Type B pancreatic cell (in vitro differentiated cells): ENCODE measurements at regions not wholly inside any gene's neighbourhood (a gene's known extent, or its start where the extent isn't known, plus 50 kb on each side); places are given as distances from the start of the nearest gene placed in this dataset.

ENCODE experiments used
- DNase-seq: peaks from one replicate; pipeline ENCODE4 v3.0.0; 2021; ENCODE audit warnings: mixed read lengths; ENCODE audit not compliant: unreplicated experiment; ENCODE audit errors: extremely low spot score
- H3K27ac Mint-ChIP-seq: 2 replicates; pipeline ENCODE4 v1.8.0; 2021; ENCODE audit warnings: mild to moderate bottlenecking, mixed read lengths
- H3K27me3 Mint-ChIP-seq: 2 replicates; pipeline ENCODE4 v1.8.0; 2021; ENCODE audit warnings: mixed read lengths
- H3K36me3 Mint-ChIP-seq: 2 replicates; pipeline ENCODE4 v1.8.0; 2021; ENCODE audit warnings: mixed read lengths
- H3K4me1 Mint-ChIP-seq: one replicate; pipeline ENCODE4 v1.8.0; 2021; ENCODE audit warnings: mixed read lengths; ENCODE audit not compliant: unreplicated experiment
- H3K4me3 Mint-ChIP-seq: 2 replicates; pipeline ENCODE4 v1.8.0; 2021; ENCODE audit warnings: mild to moderate bottlenecking, mixed read lengths
- H3K9me3 Mint-ChIP-seq: 2 replicates; pipeline ENCODE4 v1.8.0; 2021; ENCODE audit warnings: mixed read lengths
- CTCF ChIP-seq: fragments of 200-600 bp; sonication (generic); conservative IDR thresholded peaks from 2 replicates; pipeline ENCODE4 v1.5.0; 2021; ENCODE audit warnings: antibody characterized with exemption, mild to moderate bottlenecking

- no peak for DNase-seq
- Mint-ChIP-seq H3K36me3 (no peaks in the 10 kb centered on the region), H3K4me3 (no peak overlapping the region), H3K27me3 (no peaks in the 10 kb centered on the region), H3K4me1 (peaks cover 6% of the 10 kb centered on the region), H3K27ac (no peak overlapping the region), H3K9me3 (no peaks in the 10 kb centered on the region)
- TF ChIP-seq CTCF, result no peak
Observed at GRCh38 chr2:198498048-198498447, 693.7 kb downstream of the PLCL1 start.

- Mint-ChIP-seq H3K9me3 (no peaks in the 10 kb centered on the region), H3K27ac (no peak overlapping the region), H3K27me3 (no peaks in the 10 kb centered on the region), H3K36me3 (no peaks in the 10 kb centered on the region), H3K4me3 (no peak overlapping the region), H3K4me1 (peaks cover 6% of the 10 kb centered on the region)
- no peak for TF ChIP-seq CTCF
- DNase-seq, result no peak
Observed at GRCh38 chr2:198494931-198495330, 690.5 kb downstream of the PLCL1 start.

- no peak for DNase-seq
- no peaks in the 10 kb centered on the region for H3K9me3 Mint-ChIP-seq
- no peaks in the 10 kb centered on the region for H3K4me1 Mint-ChIP-seq
- no peak overlapping the region for H3K27ac Mint-ChIP-seq
- no peak for TF ChIP-seq CTCF
- no peaks in the 10 kb centered on the region for H3K27me3 Mint-ChIP-seq
- H3K36me3 Mint-ChIP-seq, result no peaks in the 10 kb centered on the region
- no peak overlapping the region for H3K4me3 Mint-ChIP-seq
Observed at GRCh38 chr2:198490748-198491147, 686.4 kb downstream of the PLCL1 start.

GRCh38 chr2:198488964-198489363, 684.6 kb downstream of the PLCL1 start:
- Mint-ChIP-seq H3K4me1 (no peaks in the 10 kb centered on the region), H3K9me3 (no peaks in the 10 kb centered on the region), H3K27me3 (no peaks in the 10 kb centered on the region), H3K36me3 (no peaks in the 10 kb centered on the region), H3K27ac (no peak overlapping the region), H3K4me3 (no peak overlapping the region)
- DNase-seq, result no peak
- no peak for TF ChIP-seq CTCF

GRCh38 chr2:198483051-198483450, 678.7 kb downstream of the PLCL1 start:
- no peak for DNase-seq
- Mint-ChIP-seq H3K27me3 (peaks cover 5% of the 10 kb centered on the region), H3K4me1 (peaks cover 6% of the 10 kb centered on the region), H3K4me3 (no peak overlapping the region), H3K36me3 (no peaks in the 10 kb centered on the region), H3K27ac (no peak overlapping the region), H3K9me3 (no peaks in the 10 kb centered on the region)
- no peak for TF ChIP-seq CTCF

- no peaks in the 10 kb centered on the region for H3K9me3 Mint-ChIP-seq
- TF ChIP-seq CTCF, result no peak
- no peak for DNase-seq
Observed at GRCh38 chr2:198479065-198479464, 674.7 kb downstream of the PLCL1 start.

More at GRCh38 chr2:198479065-198479464, 674.7 kb downstream of the PLCL1 start:
- H3K36me3 Mint-ChIP-seq, result no peaks in the 10 kb centered on the region
- H3K27ac Mint-ChIP-seq, result no peak overlapping the region
- H3K4me3 Mint-ChIP-seq, result no peak overlapping the region
- H3K27me3 Mint-ChIP-seq, result peaks cover 5% of the 10 kb centered on the region
- peaks cover 11% of the 10 kb centered on the region for H3K4me1 Mint-ChIP-seq
